NCI-H2196 (cell line): ENCODE measurements at regions not wholly inside any gene's neighbourhood (a gene's known extent, or its start where the extent isn't known, plus 50 kb on each side); places are given as distances from the start of the nearest gene placed in this dataset.

ENCODE experiments used
- DNase-seq: peaks from one replicate; lab custom pipeline; 2025; ENCODE audit not compliant: unreplicated experiment; lab: John Stamatoyannopoulos, UW

DNA sequence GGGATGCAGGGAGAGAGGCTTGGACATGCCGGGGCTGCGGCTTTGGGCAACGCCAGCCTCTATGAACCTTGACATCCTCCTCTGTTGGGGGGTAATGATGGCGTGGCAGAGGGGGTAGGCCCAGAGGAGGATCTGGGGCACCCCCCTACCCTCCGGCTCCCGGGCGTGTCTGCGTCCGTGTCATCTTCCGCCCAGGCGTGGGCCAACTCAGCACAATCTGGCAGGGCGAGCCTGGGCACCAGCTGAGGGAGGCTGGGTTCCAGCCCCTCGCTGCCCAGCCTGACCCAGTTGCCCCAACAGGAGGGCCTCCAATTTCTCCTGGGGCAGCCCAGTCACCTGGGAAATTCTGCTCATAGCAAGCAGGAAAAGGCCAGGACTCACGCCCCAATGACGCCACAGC, 62.9 kb upstream of the IL17B start:
- no peak for DNase-seq

DNA sequence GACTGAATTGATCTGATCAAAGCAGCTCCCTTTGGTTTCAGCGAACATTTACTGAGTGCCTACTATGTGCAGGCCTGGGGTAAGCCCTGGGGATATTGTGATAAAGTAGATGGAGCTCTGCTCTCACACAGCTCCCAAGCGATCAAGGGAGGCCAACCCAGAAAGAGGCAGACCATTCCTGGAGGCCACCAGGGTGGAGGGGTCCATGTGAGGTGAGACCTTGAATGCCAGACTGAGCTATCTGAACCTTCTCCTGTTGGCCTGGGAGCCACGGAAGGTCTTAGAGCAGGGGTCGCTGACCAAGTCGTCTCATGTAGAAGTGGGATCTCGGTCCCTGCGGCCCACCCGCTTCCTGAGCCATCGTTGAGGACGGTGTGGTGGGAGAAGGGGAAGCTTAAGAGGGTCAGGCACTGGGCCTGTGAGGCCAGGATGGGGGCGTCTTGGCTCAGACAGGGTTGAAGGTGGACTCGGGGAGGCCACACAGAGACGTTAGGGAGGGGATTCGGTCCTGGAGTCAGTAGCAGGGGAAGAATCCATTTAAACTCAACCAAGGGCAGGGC, 62.2 kb upstream of the IL17B start:
- DNase-seq = no peak

DNA sequence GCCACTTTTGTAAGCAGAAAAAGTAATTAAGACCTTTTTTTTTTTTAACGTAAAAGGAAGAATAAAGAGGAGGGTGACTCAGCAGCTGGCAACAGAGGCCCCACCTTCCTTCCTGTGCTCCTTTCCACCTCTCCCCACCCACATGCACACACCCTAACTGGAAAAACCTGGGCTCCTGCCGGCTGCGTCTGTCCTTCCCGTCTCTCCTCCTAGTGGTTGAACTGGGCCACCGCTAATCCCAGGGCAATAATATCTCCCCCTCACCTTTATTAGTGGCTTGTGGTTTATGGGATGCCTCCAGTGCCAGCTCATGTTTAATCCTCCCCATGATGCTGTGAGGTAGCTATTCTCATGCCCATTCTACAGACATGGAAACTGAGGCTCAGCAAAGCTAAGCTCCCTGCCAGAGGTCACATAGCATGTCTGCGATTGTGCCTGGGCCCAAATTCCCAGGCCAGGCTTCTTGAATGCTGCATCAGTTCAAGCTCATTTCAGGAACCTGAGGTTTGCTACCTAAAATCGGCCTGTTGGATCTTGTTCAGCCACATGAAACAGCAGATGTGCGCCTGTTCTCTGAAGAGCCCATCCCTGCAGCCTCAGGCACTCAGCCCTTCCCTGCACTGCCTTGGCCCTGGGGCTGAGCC, 60.9 kb upstream of the IL17B start:
- peak; percentile 31 for DNase-seq

GRCh38 chr5:149438711-149439132, 59.6 kb upstream of the IL17B start:
- DNase-seq = no peak

- no peak for DNase-seq
Measured at GRCh38 chr5:149438281-149438680, 59.2 kb upstream of the IL17B start.

GRCh38 chr5:149437391-149438040, 58.4 kb upstream of the IL17B start:
- no peak for DNase-seq

DNA sequence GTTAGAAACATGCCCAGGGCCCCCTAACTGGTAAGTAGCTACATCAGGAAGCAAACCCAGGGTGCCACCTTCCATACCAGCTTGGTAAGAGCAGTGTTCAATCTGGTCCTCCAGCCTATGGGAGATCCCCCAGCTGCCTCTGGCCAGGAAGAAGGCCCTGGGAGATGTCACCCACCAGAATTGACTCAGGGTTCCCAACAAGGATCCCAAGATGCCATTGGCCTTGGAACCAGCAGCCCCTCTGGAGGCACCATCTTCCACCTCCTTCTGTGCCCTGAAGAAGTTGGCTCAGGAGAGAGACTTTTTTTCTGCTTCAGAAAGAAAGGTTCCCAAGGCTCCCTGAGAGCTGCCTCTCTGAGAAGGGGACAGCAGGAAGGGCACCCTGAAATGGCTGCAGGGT, 56.6 kb upstream of the IL17B start:
- DNase-seq = no peak

- DNase-seq = no peak
Measured at GRCh38 chr5:149435015-149435376, 55.9 kb upstream of the IL17B start.

- DNase-seq = peak; percentile 41
Measured at GRCh38 chr5:149434162-149435014, 55.3 kb upstream of the IL17B start.

DNA sequence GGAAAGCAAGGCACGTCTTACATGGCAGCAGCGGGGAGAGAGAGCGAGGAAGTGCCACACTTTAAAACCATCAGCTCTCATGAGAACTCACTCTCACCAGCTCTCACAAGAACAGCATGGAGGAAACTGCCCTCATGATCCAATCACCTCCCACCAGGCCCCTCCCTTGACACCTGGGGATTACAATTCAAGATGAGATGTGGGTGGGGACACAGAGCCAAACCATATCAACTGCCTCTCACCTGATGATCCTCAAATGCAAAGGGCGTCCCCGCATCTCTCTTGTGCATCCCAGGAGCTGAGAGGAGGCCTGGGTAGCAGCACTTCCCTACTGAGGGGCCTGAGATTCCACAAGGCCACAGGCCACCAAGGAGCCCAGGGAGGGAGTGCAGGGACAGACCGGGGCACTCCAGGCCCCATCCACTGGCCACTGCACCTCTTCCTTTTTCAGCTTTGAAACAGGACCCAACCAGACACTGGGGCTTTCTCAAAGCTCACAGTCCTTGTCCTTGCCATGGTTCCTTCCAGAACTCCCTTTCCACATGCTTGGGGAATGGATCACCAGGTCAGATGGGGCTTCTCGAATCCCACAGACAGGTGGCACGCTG, 54.5 kb upstream of the IL17B start:
- DNase-seq = no peak

DNA sequence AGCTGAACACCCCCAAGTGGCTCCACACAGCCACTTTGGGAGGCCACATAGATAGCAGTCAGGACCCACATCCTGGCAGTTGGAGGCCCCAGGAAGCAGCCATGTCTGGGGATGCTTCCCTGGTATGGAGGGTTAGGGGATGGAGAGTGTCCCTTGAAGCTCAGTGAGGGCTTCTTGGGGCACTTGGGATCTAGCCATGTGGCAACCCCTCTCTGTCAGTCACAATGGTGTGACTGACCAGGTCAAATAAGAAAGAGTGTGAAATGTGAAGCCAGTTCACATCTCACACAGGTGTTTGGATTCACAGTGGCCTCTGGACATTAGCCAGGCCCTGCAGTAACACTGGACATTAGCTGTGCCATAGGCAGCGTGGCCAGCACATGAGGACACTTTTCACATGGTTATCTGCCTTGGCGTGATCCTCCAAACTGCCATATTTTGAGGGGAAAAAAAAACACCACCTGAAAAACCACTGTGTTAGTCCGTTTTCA, 53.9 kb upstream of the IL17B start:
- no peak for DNase-seq

- no peak for DNase-seq
Measured at GRCh38 chr5:149432376-149432775, 53.3 kb upstream of the IL17B start.

DNA sequence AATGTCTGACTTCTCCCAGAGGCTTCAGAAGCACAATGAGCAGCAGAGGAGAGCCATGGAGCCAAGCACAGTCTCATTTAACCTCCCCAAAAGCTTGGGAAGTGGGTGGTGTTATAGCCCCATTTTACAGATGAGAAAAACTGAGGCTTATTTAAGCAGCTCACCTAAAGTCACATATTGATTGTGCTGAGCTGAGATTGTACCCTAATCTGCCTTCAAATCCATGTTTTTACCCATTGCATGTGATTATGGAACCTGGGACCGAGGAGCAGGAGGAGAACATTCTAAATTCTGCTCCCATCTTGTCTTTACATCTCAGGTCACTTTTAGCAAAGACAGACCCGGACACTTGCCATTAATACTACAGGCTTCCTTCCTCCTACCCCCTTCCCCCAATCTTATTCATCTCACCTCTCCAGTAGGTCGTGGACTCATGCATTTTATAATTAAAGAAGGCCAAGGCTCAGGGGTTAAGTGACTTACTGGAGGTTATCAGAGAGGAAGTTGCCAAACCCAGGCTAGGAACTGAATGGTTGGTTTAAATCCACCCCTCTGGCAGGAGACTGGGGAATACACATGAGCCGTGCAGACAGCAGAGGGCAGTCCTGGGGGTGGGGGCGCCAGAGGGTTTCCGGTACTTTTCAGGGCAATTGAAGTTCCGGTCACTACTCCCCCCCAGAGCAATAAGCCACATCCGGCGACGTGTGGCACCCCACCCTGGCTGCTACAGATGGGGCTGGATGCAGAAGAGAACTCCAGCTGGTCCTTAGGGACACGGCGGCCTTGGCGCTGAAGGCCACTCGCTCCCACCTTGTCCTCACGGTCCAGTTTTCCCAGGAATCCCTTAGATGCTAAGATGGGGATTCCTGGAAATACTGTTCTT, 51.0 kb upstream of the IL17B start:
- DNase-seq = no peak
